ENCODE measurements at regions not wholly inside any gene's neighbourhood (a gene's known extent, or its start where the extent isn't known, plus 50 kb on each side); places are given as distances from the start of the nearest gene placed in this dataset.

GRCh38 chr4:74621616-74622015, 172.7 kb downstream of the BTC start:
- H3K4me1 Mint-ChIP-seq (ENCODE audit: low read depth): peaks cover 48% of the 10 kb centered on the region
- no peak overlapping the region for H3K4me3 Mint-ChIP-seq
- H3K27me3 Mint-ChIP-seq (ENCODE audit: insufficient read depth): peaks cover 7% of the 10 kb centered on the region; the same call in 1 of the 2 replicates
- H3K9me3 Mint-ChIP-seq: no peaks in the 10 kb centered on the region
- no peak overlapping the region for H3K27ac Mint-ChIP-seq
- DNase-seq: no peak
- TF ChIP-seq CTCF (IDR thresholded peaks at IDR 0.05): no peak
- H3K36me3 Mint-ChIP-seq (ENCODE audit: low read depth): peaks cover 4% of the 10 kb centered on the region

- H3K27ac Mint-ChIP-seq: no peak overlapping the region
- peaks cover 8% of the 10 kb centered on the region for H3K27me3 Mint-ChIP-seq (ENCODE audit: insufficient read depth)
- TF ChIP-seq CTCF (IDR thresholded peaks at IDR 0.05): peak; percentile 76
- H3K36me3 Mint-ChIP-seq (ENCODE audit: low read depth): no peaks in the 10 kb centered on the region
- H3K4me1 Mint-ChIP-seq (ENCODE audit: low read depth): peaks cover 48% of the 10 kb centered on the region
- DNase-seq: peak; percentile 27
- no peak overlapping the region for H3K4me3 Mint-ChIP-seq
- no peaks in the 10 kb centered on the region for H3K9me3 Mint-ChIP-seq
These were observed 171.3 kb downstream of the BTC start for GRCh38 chr4:74623041-74623440.

GRCh38 chr4:74624351-74625151, 169.8 kb downstream of the BTC start:
- Mint-ChIP-seq H3K4me1 (ENCODE audit: low read depth) (peaks cover 47% of the 10 kb centered on the region), H3K4me3 (no peak overlapping the region), H3K27me3 (ENCODE audit: insufficient read depth) (peaks cover 13% of the 10 kb centered on the region), H3K9me3 (no peaks in the 10 kb centered on the region), H3K36me3 (ENCODE audit: low read depth) (no peaks in the 10 kb centered on the region), H3K27ac (0 out of 2 replicates have a peak overlapping the region, but pooled peaks have one; percentile 16)
- TF ChIP-seq CTCF (IDR thresholded peaks at IDR 0.05): no peak
- DNase-seq: peak; percentile 90

- Mint-ChIP-seq H3K9me3 (no peaks in the 10 kb centered on the region), H3K36me3 (ENCODE audit: low read depth) (no peaks in the 10 kb centered on the region), H3K27ac (no peak overlapping the region), H3K27me3 (ENCODE audit: insufficient read depth) (peaks cover 23% of the 10 kb centered on the region), H3K4me3 (no peak overlapping the region), H3K4me1 (ENCODE audit: low read depth) (peaks cover 42% of the 10 kb centered on the region)
- no peak for DNase-seq
- no peak for TF ChIP-seq CTCF (IDR thresholded peaks at IDR 0.05)
These were observed 168.3 kb downstream of the BTC start for GRCh38 chr4:74625981-74626380.

- H3K4me3 Mint-ChIP-seq: no peak overlapping the region
- H3K4me1 Mint-ChIP-seq (ENCODE audit: low read depth): peaks cover 42% of the 10 kb centered on the region
- TF ChIP-seq CTCF (IDR thresholded peaks at IDR 0.05): no peak
- H3K27me3 Mint-ChIP-seq (ENCODE audit: insufficient read depth): peaks cover 29% of the 10 kb centered on the region
- DNase-seq: no peak
- H3K27ac Mint-ChIP-seq: no peak overlapping the region
- H3K36me3 Mint-ChIP-seq (ENCODE audit: low read depth): no peaks in the 10 kb centered on the region
- no peaks in the 10 kb centered on the region for H3K9me3 Mint-ChIP-seq
These were observed 167.2 kb downstream of the BTC start for GRCh38 chr4:74627093-74627492.
